Effector memory CD8-positive, alpha-beta T cell (primary cell): ENCODE measurements at regions not wholly inside any gene's neighbourhood (a gene's known extent, or its start where the extent isn't known, plus 50 kb on each side); places are given as distances from the start of the nearest gene placed in this dataset.

ENCODE experiments used
- ATAC-seq: fragments of 150-1000 bp; cut with Tn5 transposase; replicated peaks from 2 replicates; pipeline ENCODE4 v1.10.0; 2021; ENCODE audit warnings: mild to moderate bottlenecking, moderate library complexity
- DNase-seq, 3 experiments: peaks; one replicate each; pipeline ENCODE4 v3.0.0; 2021
- H3K27ac Mint-ChIP-seq, 2 donors: one replicate each; pipeline ENCODE4 v1.8.0; 2022; ENCODE audit warnings: mild to moderate bottlenecking in 2 of 2, mixed read lengths in 2 of 2, moderate library complexity in 2 of 2
- H3K27me3 Mint-ChIP-seq, 2 donors: one replicate each; pipeline ENCODE4 v1.8.0; 2022; ENCODE audit warnings: mixed read lengths in 2 of 2
- H3K36me3 Mint-ChIP-seq: one replicate; pipeline ENCODE4 v1.8.0; 2022; ENCODE audit warnings: mild to moderate bottlenecking, moderate library complexity, mixed read lengths; ENCODE audit not compliant: insufficient read depth
- H3K4me1 Mint-ChIP-seq, 2 donors: one replicate each; pipeline ENCODE4 v1.8.0; 2022; ENCODE audit warnings: low read depth in 2 of 2, mixed read lengths in 2 of 2
- H3K4me3 Mint-ChIP-seq, 2 donors: one replicate each; pipeline ENCODE4 v1.8.0; 2022; ENCODE audit warnings: mild to moderate bottlenecking in 2 of 2, mixed read lengths in 2 of 2, moderate library complexity in 2 of 2
- H3K9me3 Mint-ChIP-seq, 2 donors: one replicate each; pipeline ENCODE4 v1.8.0; 2022; ENCODE audit warnings: mixed read lengths in 2 of 2

- DNase-seq, result no peak
- no peak for ATAC-seq
- Mint-ChIP-seq H3K4me1 (no peaks in the 10 kb centered on the region), H3K27ac (no peak overlapping the region), H3K27me3 (no peaks in the 10 kb centered on the region), H3K4me3 (no peak overlapping the region), H3K36me3 (no peaks in the 10 kb centered on the region), H3K9me3 (no peaks in the 10 kb centered on the region)
Measured at GRCh38 chr6:43938178-43939105, 168.4 kb downstream of the VEGFA start.

GRCh38 chr6:43937236-43938177, 167.5 kb downstream of the VEGFA start:
- no peaks in the 10 kb centered on the region for H3K4me1 Mint-ChIP-seq
- H3K36me3 Mint-ChIP-seq, result no peaks in the 10 kb centered on the region
- H3K27ac Mint-ChIP-seq, result no peak overlapping the region
- no peak overlapping the region for H3K4me3 Mint-ChIP-seq
- H3K27me3 Mint-ChIP-seq, result no peaks in the 10 kb centered on the region
- no peak for DNase-seq
- H3K9me3 Mint-ChIP-seq, result no peaks in the 10 kb centered on the region
- ATAC-seq, result no peak

GRCh38 chr6:43936476-43936875, 166.5 kb downstream of the VEGFA start:
- Mint-ChIP-seq H3K36me3 (no peaks in the 10 kb centered on the region), H3K4me3 (no peak overlapping the region), H3K27ac (no peak overlapping the region), H3K4me1 (no peaks in the 10 kb centered on the region), H3K9me3 (no peaks in the 10 kb centered on the region), H3K27me3 (no peaks in the 10 kb centered on the region)
- ATAC-seq (no peak), DNase-seq (no peak)

- DNase-seq (no peak), ATAC-seq (no peak)
- Mint-ChIP-seq H3K4me3 (no peak overlapping the region), H3K27ac (no peak overlapping the region), H3K27me3 (no peaks in the 10 kb centered on the region), H3K4me1 (no peaks in the 10 kb centered on the region), H3K36me3 (no peaks in the 10 kb centered on the region), H3K9me3 (no peaks in the 10 kb centered on the region)
Measured at GRCh38 chr6:43935921-43936439, 166.0 kb downstream of the VEGFA start.

GRCh38 chr6:43934803-43935602, 165.0 kb downstream of the VEGFA start:
- H3K9me3 Mint-ChIP-seq, result no peaks in the 10 kb centered on the region
- DNase-seq (no peak), ATAC-seq (no peak)
- H3K4me1 Mint-ChIP-seq, result no peaks in the 10 kb centered on the region
- no peaks in the 10 kb centered on the region for H3K27me3 Mint-ChIP-seq
- H3K36me3 Mint-ChIP-seq, result no peaks in the 10 kb centered on the region
- H3K4me3 Mint-ChIP-seq, result no peak overlapping the region
- H3K27ac Mint-ChIP-seq, result no peak overlapping the region

- ATAC-seq (no peak), DNase-seq (no peak)
- no peaks in the 10 kb centered on the region for H3K9me3 Mint-ChIP-seq
- H3K4me3 Mint-ChIP-seq, result no peak overlapping the region
- H3K27me3 Mint-ChIP-seq, result no peaks in the 10 kb centered on the region
- no peaks in the 10 kb centered on the region for H3K4me1 Mint-ChIP-seq
- H3K27ac Mint-ChIP-seq, result no peak overlapping the region
- H3K36me3 Mint-ChIP-seq, result no peaks in the 10 kb centered on the region
Measured at GRCh38 chr6:43934183-43934802, 164.3 kb downstream of the VEGFA start.

- H3K9me3 Mint-ChIP-seq, result no peaks in the 10 kb centered on the region
- H3K4me3 Mint-ChIP-seq, result no peak overlapping the region
- peaks cover 0 to 2% of the 10 kb centered on the region in 2 donors for H3K4me1 Mint-ChIP-seq
- peaks cover under 1% of the 10 kb centered on the region for H3K36me3 Mint-ChIP-seq
- no peaks in the 10 kb centered on the region for H3K27me3 Mint-ChIP-seq
- no peak for DNase-seq
- no peak for ATAC-seq
- H3K27ac Mint-ChIP-seq, result no peak overlapping the region
Measured at GRCh38 chr6:43933148-43933885, 163.3 kb downstream of the VEGFA start.

- Mint-ChIP-seq H3K27me3 (no peaks in the 10 kb centered on the region), H3K9me3 (no peaks in the 10 kb centered on the region), H3K4me1 (peaks cover 2 to 6% of the 10 kb centered on the region in 2 donors), H3K36me3 (peaks cover 2% of the 10 kb centered on the region), H3K27ac (no peak overlapping the region), H3K4me3 (no peak overlapping the region)
- ATAC-seq, result no peak
- no peak for DNase-seq
Measured at GRCh38 chr6:43932259-43933147, 162.5 kb downstream of the VEGFA start.

GRCh38 chr6:43931201-43931600, 161.2 kb downstream of the VEGFA start:
- Mint-ChIP-seq H3K27ac (no peak overlapping the region), H3K36me3 (peaks cover 2% of the 10 kb centered on the region), H3K27me3 (no peaks in the 10 kb centered on the region), H3K9me3 (no peaks in the 10 kb centered on the region), H3K4me3 (no peak overlapping the region), H3K4me1 (peaks cover 2 to 18% of the 10 kb centered on the region in 2 donors)
- ATAC-seq (no peak), DNase-seq (no peak)

- no peak overlapping the region for H3K4me3 Mint-ChIP-seq
- H3K27me3 Mint-ChIP-seq, result no peaks in the 10 kb centered on the region
- ATAC-seq (no peak), DNase-seq (no peak)
- H3K36me3 Mint-ChIP-seq, result peaks cover 2% of the 10 kb centered on the region
- no peaks in the 10 kb centered on the region for H3K9me3 Mint-ChIP-seq
- peaks cover 3 to 18% of the 10 kb centered on the region in 2 donors for H3K4me1 Mint-ChIP-seq
- no peak overlapping the region for H3K27ac Mint-ChIP-seq
Measured at GRCh38 chr6:43930440-43931154, 160.6 kb downstream of the VEGFA start.

- no peaks in the 10 kb centered on the region for H3K9me3 Mint-ChIP-seq
- no peaks in the 10 kb centered on the region for H3K27me3 Mint-ChIP-seq
- no peak for ATAC-seq
Measured at GRCh38 chr6:43929511-43929910, 159.5 kb downstream of the VEGFA start.

More at GRCh38 chr6:43929511-43929910, 159.5 kb downstream of the VEGFA start:
- DNase-seq, result no peak
- H3K27ac Mint-ChIP-seq, result no peak overlapping the region
- H3K4me1 Mint-ChIP-seq, result peaks cover 9 to 23% of the 10 kb centered on the region in 2 donors
- no peak overlapping the region for H3K4me3 Mint-ChIP-seq
- H3K36me3 Mint-ChIP-seq, result peaks cover 2% of the 10 kb centered on the region
